ENCODE measurements at regions not wholly inside any gene's neighbourhood (a gene's known extent, or its start where the extent isn't known, plus 50 kb on each side); places are given as distances from the start of the nearest gene placed in this dataset.

- H3K4me1 ChIP-seq = peaks cover 0 to 5% (median 0%) of the 10 kb centered on the region in 3 donors
- no peak overlapping the region for H3K4me3 ChIP-seq
- no peaks in the 10 kb centered on the region for H3K9me3 ChIP-seq
- no peak overlapping the region for H3K27ac ChIP-seq
- H3K27me3 ChIP-seq = no peaks in the 10 kb centered on the region
- DNase-seq (peak in 3 of 6 donors; percentile 3 to 43 (median 8)), FAIRE-seq (no peak), ATAC-seq (no peak)
- intact Hi-C loops (cut with DNase I) = no loop called here
- no peaks in the 10 kb centered on the region for H3K36me3 ChIP-seq
- 88 to 94% methylated on average over 15 to 16 of the region's 16 CpGs for WGBS, 2 donors
- TF ChIP-seq CTCF (IDR thresholded peaks at IDR 0.05) = no peak
These were observed 184.9 kb upstream of the CST7 start for GRCh38 chr20:24764027-24764793.

GRCh38 chr20:24764794-24765202, 184.3 kb upstream of the CST7 start:
- intact Hi-C loops (cut with DNase I) = no loop called here
- no peaks in the 10 kb centered on the region for H3K36me3 ChIP-seq
- no peak for ATAC-seq
- no peak for TF ChIP-seq CTCF (IDR thresholded peaks at IDR 0.05)
- 82 to 84% methylated on average over 9 of the region's 9 CpGs for WGBS, 2 donors
- no peak overlapping the region for H3K4me3 ChIP-seq
- H3K27me3 ChIP-seq = no peaks in the 10 kb centered on the region
- DNase-seq = peak in 4 of 6 donors; percentile 2 to 48 (median 20)
- H3K27ac ChIP-seq = no peak overlapping the region
- no peaks in the 10 kb centered on the region for H3K9me3 ChIP-seq
- FAIRE-seq = no peak
- no peaks in the 10 kb centered on the region for H3K4me1 ChIP-seq

- intact Hi-C loops (cut with DNase I) = no loop called here
- H3K9me3 ChIP-seq = no peaks in the 10 kb centered on the region
- no peak overlapping the region for H3K4me3 ChIP-seq
- FAIRE-seq (no peak), ATAC-seq (no peak), DNase-seq (peak in 1 of 6 donors; percentile 6)
- 83 to 84% methylated on average over 12 of the region's 12 CpGs for WGBS, 2 donors
- no peak overlapping the region for H3K27ac ChIP-seq
- no peaks in the 10 kb centered on the region for H3K4me1 ChIP-seq
- no peak for TF ChIP-seq CTCF (IDR thresholded peaks at IDR 0.05)
- H3K36me3 ChIP-seq = no peaks in the 10 kb centered on the region
- H3K27me3 ChIP-seq = no peaks in the 10 kb centered on the region
These were observed 183.5 kb upstream of the CST7 start for GRCh38 chr20:24765316-24766142.

GRCh38 chr20:24766143-24766527, 182.9 kb upstream of the CST7 start:
- WGBS, 2 donors = 65 to 71% methylated on average over 2 of the region's 2 CpGs
- DNase-seq = no peak

More at GRCh38 chr20:24766143-24766527, 182.9 kb upstream of the CST7 start:
- ATAC-seq = no peak
- intact Hi-C loops (cut with DNase I) = no loop called here
- Histone ChIP-seq H3K36me3 (no peaks in the 10 kb centered on the region), H3K27ac (no peak overlapping the region), H3K4me3 (no peak overlapping the region), H3K4me1 (no peaks in the 10 kb centered on the region), H3K9me3 (no peaks in the 10 kb centered on the region), H3K27me3 (no peaks in the 10 kb centered on the region)
- no peak for TF ChIP-seq CTCF (IDR thresholded peaks at IDR 0.05)
- no peak for FAIRE-seq
